Adipose tissue (tissue), 3 donors: ENCODE measurements at regions not wholly inside any gene's neighbourhood (a gene's known extent, or its start where the extent isn't known, plus 50 kb on each side); places are given as distances from the start of the nearest gene placed in this dataset.

ENCODE experiments used
- H3K27ac ChIP-seq: one replicate; pipeline ENCODE4 v1.5.1; 2013; ENCODE audit warnings: low read depth, low read length
- WGBS, 3 donors: extraction: QIAGEN DNeasy Blood & Tissue Kit; methylation state at CpG; one replicate each; pipeline ENCODE4 v1.1.7; 2013; 5-methylcytosine and 5-hydroxymethylcytosine counted together
- donor health status: healthy with polysubstance abuse.
- donor health status: Bipolar disorder and iron deficiency.
- donor health status: healthy.

DNA sequence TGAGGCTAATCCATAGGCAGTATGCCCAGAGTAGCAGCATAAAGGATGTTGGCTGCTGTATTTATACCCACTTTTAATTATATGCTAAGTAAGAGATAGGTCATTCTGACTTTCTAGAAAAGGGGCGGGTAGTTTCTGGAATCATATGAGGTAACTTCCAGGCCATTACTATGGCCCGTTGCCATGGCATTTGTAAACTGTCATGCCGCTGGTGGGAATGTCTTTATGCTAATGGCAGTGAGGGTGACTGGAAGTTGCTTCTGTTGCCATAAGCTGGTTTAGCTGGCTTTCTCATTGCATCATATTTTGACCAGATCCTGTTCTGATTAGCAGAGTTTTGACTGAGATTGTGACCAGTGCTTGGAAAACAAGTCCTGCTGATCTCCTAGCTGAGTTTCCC lies 929.6 kb upstream of the CDH8 start:
- H3K27ac ChIP-seq, result no peak overlapping the region
- WGBS, 3 donors, result 86 to 87% (median 87%) methylated on average over 3 of the region's 3 CpGs

DNA sequence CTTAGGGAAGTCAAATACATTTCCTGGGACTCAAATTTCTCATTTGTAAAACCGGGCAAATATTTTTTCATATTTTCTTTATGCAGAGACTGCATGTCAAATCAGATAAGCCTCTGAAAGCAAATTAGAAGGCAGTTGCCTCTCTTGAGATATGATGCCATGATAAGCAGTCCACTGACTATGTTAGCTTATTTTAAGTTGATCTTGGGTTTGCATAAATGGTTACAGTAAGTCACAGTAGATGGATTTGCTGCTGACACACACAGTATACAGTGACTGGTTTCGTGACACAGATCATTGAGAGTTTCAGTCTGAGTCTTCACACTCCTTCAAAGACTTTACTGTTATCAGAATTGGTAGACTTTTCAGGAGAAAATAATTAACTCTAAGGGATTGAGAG lies 927.6 kb upstream of the CDH8 start:
- WGBS, 3 donors, result 65 to 79% (median 75%) methylated on average over 2 of the region's 2 CpGs
- H3K27ac ChIP-seq, result no peak overlapping the region

DNA sequence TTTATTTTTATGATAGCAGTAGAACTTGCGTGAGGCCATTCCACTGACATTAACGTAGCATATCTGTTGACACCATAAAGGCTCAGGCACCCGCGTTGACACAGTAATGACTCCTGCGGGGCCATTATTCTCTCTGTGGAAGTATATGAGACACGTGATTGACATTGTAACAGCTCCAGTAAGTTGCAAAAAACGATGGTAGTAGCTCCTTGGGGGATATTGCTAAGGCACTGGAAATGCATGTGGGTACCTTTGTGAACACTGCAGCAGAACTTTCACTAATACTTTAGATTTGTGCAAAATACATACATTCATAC lies 918.8 kb upstream of the CDH8 start:
- WGBS, 3 donors, result 50 to 59% (median 55%) methylated on average over 7 of the region's 7 CpGs
- no peak overlapping the region for H3K27ac ChIP-seq

DNA sequence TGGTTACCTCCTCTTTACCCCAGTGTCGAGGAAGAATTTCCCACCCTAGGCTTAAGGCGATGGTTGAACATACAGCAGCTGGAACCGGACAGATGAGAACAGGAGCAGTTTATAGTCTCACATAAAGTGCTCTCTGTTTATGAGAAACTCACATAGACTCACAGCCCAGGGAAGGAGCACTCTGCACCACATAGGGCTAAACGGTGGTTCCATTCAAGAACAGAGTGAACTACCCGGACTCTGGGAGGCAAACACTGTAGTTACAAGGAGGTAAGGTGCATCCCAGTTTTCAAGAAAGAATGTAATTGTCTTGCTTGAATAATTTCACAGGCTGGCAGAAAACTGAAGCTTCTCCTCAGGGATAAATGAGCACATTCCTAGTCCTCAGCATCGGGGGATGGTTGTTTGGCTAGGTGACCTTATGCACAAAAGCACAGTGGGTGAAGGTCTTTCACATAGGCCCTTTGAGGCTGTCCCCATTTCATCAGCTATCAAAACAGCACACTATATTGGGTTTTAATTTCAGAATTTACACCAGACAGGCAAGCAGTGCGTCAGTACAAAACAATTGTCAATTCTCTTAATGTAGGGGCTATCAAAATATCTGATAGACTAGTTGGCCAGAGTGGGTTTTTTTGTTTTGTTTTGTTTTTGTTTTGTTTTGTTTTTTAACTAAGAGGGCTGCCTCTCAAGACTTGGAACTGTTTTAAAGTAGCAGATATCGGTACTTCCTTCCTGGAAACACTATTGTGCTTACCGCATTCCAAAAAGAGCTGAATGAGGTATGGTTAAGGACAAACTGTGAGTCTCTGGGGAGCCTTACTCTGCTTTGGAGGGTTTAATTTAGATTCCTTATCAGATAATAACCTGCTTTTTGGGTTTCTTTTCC lies 918.1 kb upstream of the CDH8 start:
- 57 to 69% (median 63%) methylated on average over 9 of the region's 9 CpGs for WGBS, 3 donors
- no peak overlapping the region for H3K27ac ChIP-seq

DNA sequence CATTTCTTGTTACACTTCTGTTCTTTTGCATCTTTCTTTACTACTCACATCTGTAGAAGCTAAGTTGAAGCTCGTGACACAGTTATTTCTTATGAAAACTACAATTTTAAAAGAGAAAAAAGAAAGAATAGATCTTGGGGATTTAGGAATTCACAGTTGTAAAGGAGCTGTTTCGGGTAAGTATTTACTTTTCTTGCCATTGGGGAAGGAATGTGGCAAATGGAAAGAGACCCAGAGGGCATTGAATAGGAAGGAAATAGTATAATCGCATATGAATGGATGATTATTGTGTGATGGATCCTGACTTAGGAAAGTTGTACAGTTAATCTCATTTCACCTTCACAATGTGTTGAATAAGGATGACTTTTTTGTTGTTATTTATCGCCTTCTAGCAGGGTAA lies 914.1 kb upstream of the CDH8 start:
- WGBS, 3 donors, result 55 to 67% (median 67%) methylated on average over 4 of the region's 4 CpGs
- H3K27ac ChIP-seq, result no peak overlapping the region

DNA sequence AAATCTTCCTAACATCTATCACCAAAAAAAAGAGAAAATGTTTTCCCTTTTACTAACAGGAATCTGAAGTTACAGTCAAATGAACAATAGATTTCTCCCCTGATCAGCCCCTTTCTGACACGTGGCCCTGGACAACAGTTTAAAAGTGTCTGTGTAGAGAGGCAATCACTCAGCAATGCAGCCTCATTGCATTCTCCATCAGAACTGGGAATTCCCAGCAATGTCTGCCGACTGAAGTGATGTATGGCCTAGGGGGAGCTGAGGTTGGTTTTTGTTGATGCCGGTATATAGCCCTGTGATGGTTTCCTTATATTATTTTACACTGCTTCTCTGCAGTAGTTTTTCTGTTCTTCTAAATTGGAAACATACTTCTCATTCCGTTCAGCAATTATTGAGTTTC lies 904.3 kb upstream of the CDH8 start:
- 28 to 38% (median 36%) methylated on average over 4 of the region's 4 CpGs for WGBS, 3 donors
- H3K27ac ChIP-seq, result no peak overlapping the region

DNA sequence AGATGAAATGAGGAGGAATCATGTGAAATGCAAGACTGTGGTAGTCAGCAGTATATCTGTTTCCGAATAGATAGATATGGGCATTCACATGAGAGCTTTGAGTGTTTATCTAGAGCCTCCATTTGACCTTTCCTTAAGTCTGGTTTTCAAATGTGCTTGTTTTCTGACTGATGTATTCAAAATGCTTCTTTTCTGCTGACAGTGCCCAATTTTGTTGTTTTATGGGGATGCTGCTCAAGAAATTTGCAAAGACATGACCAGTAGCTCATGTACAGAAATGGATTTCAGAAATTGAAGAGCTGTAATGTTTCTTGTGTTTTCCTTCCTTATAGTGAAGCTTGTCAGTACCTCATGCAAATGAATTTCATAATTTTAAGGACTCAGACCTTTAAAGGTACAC lies 903.4 kb upstream of the CDH8 start:
- 68 to 84% (median 70%) methylated on average over 1 of the region's 1 CpG for WGBS, 3 donors

DNA sequence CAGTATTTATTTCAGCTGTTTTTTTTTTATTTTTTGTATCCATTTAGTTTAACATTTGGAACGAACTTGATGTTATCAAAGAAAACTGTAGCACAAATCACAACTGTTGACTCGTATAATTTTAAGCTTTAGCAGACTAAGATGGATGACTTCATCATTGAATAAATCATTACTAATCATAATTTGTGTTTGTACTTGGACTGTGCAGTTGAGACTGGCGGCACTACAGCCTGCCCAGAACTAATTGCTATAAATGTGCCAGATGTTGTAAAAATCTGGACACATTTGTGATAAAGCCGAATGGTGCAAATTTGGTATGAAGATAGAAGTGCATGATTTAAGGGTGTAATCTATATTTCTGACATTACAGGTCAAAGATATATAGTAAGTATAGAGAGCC lies 897.7 kb upstream of the CDH8 start:
- 24 to 52% (median 48%) methylated on average over 4 of the region's 4 CpGs for WGBS, 3 donors
- H3K27ac ChIP-seq, result no peak overlapping the region

More for the DNA sequence above, 903.4 kb upstream of the CDH8 start:
- no peak overlapping the region for H3K27ac ChIP-seq

DNA sequence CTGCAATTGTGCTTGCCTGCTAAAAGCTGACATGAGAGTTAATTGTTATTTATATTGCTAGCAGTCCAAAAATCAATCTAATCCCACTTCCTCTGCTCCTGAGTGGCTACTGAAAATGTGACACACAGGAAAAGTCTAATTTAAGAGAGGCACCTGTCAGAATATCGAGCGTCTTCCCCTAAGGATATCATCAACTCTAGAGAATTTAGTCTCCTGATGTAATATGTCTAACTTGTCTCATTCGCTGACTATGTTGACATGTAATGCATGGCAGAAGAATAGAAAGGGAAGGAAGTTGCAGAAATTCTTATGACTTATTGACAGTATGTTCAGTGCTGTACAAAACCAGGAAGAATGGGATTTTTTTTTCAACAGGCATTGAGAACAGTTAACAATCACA lies 893.4 kb upstream of the CDH8 start:
- 16 to 51% (median 17%) methylated on average over 3 of the region's 3 CpGs for WGBS, 3 donors

DNA sequence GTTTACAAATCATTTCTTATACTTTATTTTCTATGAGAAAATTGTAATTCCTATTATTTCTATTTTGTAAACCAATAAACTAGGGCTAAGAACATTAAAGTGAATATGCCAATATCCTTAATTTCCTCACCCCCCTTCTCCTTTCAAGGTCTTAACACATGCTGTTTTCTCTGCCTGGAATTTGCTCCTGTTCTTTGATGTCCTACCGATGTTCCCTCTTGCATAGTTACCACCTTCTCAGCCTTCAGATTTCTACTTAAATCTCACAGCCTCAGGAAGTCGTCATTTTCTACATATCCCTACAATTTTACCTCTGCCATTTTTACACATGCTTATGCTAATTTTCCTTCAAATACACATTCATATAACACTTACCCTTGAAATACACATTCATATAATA lies 890.9 kb upstream of the CDH8 start:
- 23 to 60% (median 56%) methylated on average over 2 of the region's 2 CpGs for WGBS, 3 donors

More for the DNA sequence above, 893.4 kb upstream of the CDH8 start:
- H3K27ac ChIP-seq, result no peak overlapping the region

DNA sequence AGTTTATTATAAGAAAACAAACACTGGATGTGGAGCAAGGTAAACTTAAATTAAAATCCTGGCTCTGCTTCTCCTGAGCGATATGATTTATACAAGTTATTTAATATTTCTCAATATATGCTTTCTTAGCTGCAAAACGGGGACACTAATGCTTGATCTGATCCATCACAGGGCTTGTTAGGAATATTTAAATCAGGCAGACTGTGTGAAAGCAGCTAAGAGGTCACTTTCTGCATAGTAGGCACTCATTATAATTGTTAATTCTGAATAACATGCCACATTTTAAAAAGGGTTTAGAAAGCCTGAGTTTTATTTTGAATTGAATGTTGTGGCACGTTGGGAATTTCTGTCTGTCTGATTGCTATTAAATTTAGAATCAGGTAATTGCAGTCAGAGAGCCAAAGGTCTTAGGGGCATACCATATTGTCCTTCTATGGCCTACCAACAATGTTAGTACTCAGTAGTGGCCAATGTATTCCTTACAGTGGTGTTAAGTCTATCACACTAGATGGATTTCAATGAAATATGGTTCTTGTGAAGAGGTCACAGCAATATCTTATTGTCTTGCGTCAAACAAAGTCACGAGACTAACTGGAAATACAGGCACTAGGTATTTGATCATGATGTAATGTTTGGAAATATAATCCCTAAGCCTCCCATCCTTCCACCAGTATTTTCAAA lies 890.0 kb upstream of the CDH8 start:
- WGBS, 3 donors, result 73 to 77% (median 75%) methylated on average over 5 of the region's 5 CpGs
- H3K27ac ChIP-seq, result no peak overlapping the region

More for the DNA sequence above, 890.9 kb upstream of the CDH8 start:
- H3K27ac ChIP-seq, result no peak overlapping the region

DNA sequence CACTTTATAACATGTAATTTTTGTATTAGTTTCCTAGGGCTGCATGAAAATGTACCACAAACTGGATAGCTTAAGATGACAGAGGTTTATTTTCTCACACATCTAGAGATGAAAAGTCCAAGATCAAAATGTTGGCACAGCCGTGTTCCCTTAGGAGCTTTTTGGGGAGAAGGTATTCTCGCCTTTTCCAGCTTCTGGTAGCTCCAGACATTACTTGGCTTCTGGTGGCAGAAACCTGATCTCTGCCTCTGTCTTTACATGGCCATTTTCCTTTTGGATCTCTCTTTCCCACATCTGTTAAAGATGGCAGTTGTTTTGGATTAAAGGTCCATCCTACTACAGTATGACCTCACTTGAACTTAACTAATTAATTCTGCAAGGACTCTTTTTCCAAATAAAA lies 885.7 kb upstream of the CDH8 start:
- WGBS, 3 donors, result 67 to 84% (median 69%) methylated on average over 2 of the region's 2 CpGs
- H3K27ac ChIP-seq, result no peak overlapping the region

DNA sequence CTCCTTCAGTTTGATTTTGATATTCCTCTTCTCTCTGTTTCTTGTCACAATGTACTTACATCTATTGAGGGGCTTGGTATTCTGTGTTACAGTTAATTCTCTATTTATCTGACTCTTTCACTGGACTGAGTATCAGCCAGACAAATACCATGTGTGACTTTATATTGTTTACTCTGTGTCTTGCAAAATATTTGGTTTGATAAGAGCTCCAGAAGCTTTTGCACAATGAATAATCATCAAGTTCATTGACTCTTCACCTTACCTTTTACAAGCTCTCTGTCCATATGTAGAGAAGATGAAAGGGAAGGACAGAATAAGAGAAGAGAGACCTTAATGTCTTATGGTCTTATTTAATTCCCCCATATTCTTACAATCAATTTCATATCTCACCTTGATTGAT lies 877.7 kb upstream of the CDH8 start:
- no peak overlapping the region for H3K27ac ChIP-seq

DNA sequence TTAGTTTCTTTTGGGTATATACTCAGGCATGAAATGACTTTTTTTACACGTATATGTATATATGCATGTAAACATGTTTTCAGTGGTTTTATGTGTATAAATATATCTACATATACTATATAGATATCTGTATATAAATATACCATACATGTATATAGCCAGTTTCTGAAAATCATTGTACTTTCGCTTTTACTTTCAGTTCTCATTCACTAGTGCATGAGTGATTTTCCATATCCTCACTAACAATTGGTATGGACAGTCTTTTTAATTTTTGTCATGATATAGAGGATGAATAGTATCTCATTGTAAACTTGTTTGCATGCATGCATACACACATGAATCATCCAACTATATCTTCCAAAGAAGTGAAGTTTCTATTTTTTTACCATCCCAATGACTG lies 877.1 kb upstream of the CDH8 start:
- H3K27ac ChIP-seq, result no peak overlapping the region
- 88 to 96% (median 90%) methylated on average over 2 of the region's 2 CpGs for WGBS, 3 donors

DNA sequence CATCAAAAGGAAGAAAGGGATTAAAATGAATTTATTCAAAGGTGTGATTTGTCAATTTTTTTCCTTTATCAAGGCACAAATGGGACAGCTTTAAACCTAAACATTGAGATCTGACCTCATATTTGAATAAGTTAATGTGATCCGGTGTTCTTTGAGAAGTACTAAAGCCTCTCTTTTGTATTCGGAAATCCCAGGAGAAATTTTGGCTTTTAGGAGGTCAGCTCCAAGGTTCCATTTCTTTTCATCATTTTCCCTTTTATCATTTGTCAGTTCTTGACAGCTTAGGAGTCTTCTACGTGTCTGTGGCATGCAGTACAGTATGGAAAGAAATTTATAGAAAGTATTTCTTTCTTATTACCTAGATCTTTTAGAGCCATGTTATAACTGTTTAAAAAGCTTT lies 873.4 kb upstream of the CDH8 start:
- no peak overlapping the region for H3K27ac ChIP-seq
- WGBS, 3 donors, result 52 to 64% (median 60%) methylated on average over 3 of the region's 3 CpGs

DNA sequence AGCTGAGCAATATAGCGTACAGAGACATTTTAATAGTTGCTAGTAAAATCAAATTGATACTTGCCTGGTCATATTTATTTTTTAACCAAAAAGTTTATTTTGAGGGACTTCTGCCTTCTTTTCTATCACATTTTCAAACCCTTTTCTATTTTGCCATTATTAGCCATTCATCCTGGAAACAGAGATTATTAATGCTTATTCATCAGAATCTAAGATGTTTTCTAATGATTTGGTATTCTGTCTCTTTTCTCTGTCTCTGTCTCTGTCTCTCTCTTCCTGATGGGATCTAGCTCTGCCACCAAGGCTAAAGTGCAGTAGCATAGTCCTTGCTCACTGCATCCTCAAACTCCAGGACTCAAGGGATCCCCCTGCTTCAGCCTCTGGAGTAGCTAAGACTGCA lies 871.3 kb upstream of the CDH8 start:
- no peak overlapping the region for H3K27ac ChIP-seq
- WGBS, 3 donors, result 91 to 97% (median 94%) methylated on average over 1 of the region's 1 CpG

DNA sequence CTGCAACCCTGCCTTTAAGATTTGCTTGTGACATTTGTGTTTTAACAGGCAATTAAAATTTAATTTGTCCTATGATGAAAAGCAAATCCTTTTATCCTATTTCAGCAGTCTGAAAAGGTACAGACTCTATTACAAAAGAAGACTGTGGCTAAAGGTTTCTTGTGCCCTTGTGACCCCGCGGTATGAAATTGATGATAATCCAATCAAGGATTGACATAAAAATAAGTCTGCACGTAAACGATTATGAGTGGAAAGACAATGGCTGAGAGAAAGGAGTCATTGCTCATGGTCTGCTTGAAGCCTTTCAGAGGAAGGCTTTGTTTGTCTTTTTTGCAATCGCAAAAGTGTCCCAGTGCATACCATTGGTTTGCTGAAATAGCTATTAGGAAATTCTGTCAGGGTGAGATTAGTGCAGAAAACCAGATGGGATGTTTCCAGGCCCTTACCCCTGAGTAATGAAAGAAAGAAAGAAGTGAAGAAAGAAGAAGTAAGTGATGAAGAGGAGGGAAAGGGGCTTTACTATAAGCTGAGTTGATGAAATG lies 867.8 kb upstream of the CDH8 start:
- no peak overlapping the region for H3K27ac ChIP-seq
- WGBS, 3 donors, result 60 to 73% (median 61%) methylated on average over 5 of the region's 5 CpGs

DNA sequence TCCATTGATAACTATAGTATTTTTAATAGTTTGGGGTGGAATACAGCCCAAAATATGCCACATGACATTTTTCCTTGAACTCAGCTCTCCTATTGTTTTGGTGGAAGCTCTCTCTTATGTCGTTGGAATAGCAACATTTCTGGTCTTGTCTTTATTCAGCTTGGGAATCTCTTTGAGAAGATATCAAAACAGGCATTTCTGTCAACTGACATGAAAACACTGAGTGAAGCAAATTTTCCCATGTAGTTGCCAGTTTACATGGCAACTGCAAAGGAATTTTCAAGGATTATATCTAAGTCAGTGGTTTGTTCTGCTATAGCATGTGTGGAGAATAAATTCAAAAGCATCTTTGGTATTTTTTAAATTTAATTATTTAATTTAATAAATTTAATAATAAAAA lies 863.5 kb upstream of the CDH8 start:
- 64 to 74% (median 74%) methylated on average over 1 of the region's 1 CpG for WGBS, 3 donors

DNA sequence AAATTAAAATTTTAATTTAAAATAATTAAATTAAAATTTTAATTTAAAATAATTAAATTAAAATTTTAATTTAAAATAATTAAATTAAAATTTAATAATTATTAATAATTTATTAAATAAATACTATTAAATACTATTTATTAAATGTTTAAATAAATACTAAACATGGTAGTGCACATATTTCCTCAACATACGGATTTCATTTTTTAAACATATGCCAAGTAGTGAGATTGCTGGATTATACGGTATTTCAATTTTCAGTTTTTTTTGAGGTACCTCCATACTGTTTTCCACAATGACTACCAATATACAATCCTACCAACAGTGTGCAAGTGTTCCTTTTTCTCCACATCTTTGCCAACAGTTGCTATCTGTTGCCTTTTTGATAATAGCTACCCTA lies 852.9 kb upstream of the CDH8 start:
- 94 to 98% (median 98%) methylated on average over 2 of the region's 2 CpGs for WGBS, 3 donors

More for the DNA sequence above, 863.5 kb upstream of the CDH8 start:
- no peak overlapping the region for H3K27ac ChIP-seq

DNA sequence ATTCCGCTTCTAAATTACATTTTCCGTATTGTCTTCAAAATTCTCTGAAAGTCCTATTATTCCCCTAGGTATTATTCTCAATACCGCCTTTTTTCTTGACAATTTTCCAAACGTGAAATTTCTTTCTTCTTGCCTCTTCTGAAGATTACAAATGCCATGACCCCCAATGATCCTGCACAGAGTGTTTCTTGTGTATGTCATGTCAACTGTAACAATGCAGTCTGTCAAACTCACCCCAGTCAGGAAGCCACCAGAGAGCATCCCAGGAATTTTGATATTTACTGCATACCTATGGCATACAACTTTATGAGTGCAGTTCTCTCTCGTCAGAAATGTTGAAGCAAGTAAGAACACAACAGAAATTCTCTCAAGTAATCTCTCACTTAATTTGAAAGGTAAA lies 847.3 kb upstream of the CDH8 start:
- WGBS, 3 donors, result 62 to 67% (median 64%) methylated on average over 5 of the region's 5 CpGs

More for the DNA sequence above, 852.9 kb upstream of the CDH8 start:
- no peak overlapping the region for H3K27ac ChIP-seq

More for the DNA sequence above, 847.3 kb upstream of the CDH8 start:
- no peak overlapping the region for H3K27ac ChIP-seq
